ENCODE measurements at regions not wholly inside any gene's neighbourhood (a gene's known extent, or its start where the extent isn't known, plus 50 kb on each side); places are given as distances from the start of the nearest gene placed in this dataset.
"Not testable (repeated sequence)": the region's sequence is repeated elsewhere in the genome, so short reads cannot be mapped to it uniquely, and the experiment has no call there.

DNA sequence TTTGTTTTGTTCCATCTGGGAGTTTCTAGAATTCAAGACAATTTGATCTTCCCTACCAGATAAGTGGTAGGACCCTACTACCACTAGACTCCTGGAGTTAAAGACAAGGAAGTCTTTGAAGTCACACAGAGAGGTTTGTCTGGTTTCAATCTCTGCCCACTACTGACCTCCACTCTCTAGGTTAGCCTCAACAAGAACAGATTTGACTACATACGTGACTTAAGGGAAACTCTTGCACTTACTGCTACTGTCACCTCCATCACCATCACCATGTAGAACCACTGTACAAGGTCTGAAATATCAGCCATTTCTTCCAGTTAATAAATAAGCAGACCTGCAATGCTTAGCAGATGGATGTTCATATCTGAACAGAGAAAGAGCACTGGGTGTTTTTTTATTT is 148.3 kb upstream of the ARHGEF26 start:
- no peak for DNase-seq (ENCODE audit: low read depth in 2 of 2)

DNA sequence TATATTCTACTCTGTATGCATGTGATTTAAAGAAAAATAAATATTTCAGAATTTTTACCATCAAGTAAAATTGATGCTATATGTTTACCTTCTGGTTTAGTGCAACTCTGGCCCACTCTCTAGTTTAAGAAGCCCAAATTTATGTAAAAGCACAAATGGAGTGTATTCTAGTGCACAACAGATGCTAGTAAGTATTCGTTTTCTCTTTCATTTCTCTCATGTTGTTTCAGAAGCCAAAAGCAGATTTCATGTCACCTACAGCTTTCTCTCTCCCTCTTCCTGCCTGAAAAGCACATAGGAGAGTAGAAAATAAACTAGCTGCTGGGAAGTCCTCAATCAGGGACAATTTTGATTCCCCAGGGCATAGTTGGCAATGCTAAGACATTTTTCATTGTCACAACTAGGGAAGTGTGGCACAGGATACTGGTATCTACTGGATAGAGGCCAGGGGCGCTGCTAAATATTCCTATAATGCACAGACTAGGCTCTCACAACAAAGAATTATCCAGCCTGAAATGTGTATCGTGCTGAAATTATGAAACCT is 147.4 kb upstream of the ARHGEF26 start:
- DNase-seq (ENCODE audit: low read depth in 2 of 2), result no peak

GRCh38 chr3:153974614-153975013 is 146.6 kb upstream of the ARHGEF26 start:
- DNase-seq (ENCODE audit: low read depth in 2 of 2), result no peak

- DNase-seq (ENCODE audit: low read depth in 2 of 2), result no peak
Measured at GRCh38 chr3:153976891-153977554, 144.2 kb upstream of the ARHGEF26 start.

GRCh38 chr3:153978006-153978405 is 143.2 kb upstream of the ARHGEF26 start:
- DNase-seq (ENCODE audit: low read depth in 2 of 2), result no peak

- DNase-seq (ENCODE audit: low read depth in 2 of 2), result no peak
Measured at GRCh38 chr3:153979418-153980251, 141.6 kb upstream of the ARHGEF26 start.

GRCh38 chr3:153980252-153980590 is 141.0 kb upstream of the ARHGEF26 start:
- no peak for DNase-seq (ENCODE audit: low read depth in 2 of 2)

GRCh38 chr3:153997364-153997763 is 123.8 kb upstream of the ARHGEF26 start:
- DNase-seq (ENCODE audit: low read depth in 2 of 2), result not testable (repeated sequence)

DNA sequence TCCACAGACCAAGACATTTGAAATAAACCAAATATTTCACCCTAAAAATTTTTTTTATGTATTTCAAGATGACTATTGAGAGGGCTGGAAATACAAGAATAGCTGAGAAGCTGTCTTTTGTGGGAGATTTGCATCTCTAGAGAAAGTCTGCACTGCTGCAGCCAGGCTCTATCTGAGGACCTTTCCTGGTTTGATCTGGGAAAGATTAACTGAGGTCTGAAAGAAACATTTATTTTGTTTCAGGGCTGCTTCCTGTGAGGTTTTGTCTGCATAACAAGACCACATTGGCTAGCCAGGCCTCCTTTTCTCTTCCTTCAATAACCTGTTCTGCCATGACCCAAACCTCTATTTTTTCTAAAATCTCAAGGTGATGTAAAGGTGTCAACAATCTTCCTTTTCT is 117.5 kb upstream of the ARHGEF26 start:
- DNase-seq (ENCODE audit: low read depth in 2 of 2), result no peak

- DNase-seq (ENCODE audit: low read depth in 2 of 2), result no peak
Measured at GRCh38 chr3:154011036-154011435, 110.2 kb upstream of the ARHGEF26 start.

- DNase-seq (ENCODE audit: low read depth in 2 of 2), result no peak
Measured at GRCh38 chr3:154013736-154014135, 107.5 kb upstream of the ARHGEF26 start.

- no peak for DNase-seq (ENCODE audit: low read depth in 2 of 2)
Measured at GRCh38 chr3:154015307-154015706, 105.9 kb upstream of the ARHGEF26 start.

GRCh38 chr3:154018100-154018696 is 103.0 kb upstream of the ARHGEF26 start:
- peak in 1 of 2 donors; percentile 12 for DNase-seq (ENCODE audit: low read depth in 2 of 2)

- no peak for DNase-seq (ENCODE audit: low read depth in 2 of 2)
Measured at GRCh38 chr3:154022606-154023005, 98.6 kb upstream of the ARHGEF26 start.

GRCh38 chr3:154023148-154023547 is 98.0 kb upstream of the ARHGEF26 start:
- no peak for DNase-seq (ENCODE audit: low read depth in 2 of 2)

DNA sequence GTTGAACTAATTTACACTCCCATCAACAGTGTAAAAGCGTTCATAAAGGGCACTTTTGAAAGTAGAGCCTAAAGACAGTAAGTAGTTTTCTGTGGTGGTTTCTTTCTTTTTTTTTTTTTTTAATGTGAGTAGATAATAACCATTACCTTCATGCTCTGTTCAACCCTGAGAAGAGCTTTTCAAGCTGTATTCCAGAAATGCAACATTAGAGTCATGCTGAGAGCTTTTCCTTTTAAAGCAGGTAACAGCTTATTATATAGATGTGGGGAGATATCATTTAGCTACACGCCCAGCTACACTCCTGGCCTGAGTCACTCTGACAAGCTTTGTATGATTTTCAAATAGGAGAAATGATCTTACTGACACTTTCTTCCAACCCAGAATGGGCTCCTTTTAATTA is 96.2 kb upstream of the ARHGEF26 start:
- DNase-seq (ENCODE audit: low read depth in 2 of 2), result no peak

DNA sequence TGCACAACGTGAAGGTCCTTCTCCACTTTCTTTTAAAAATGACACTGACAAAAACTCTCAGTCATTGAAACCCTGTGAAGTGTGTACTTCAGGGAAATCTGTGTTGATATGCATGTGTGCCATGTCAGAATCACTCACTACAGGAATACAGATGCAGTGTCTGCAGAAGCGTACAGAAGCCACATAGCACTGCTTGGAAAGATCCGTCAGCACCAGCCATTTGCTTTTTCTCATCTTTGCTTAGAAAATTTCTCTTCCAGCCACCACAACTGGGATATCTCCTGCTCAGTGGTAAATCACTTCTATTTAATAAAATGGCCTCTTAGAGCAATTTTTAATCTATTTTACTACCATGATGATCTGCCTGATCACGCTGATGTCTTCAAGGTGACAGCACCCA is 91.3 kb upstream of the ARHGEF26 start:
- DNase-seq (ENCODE audit: low read depth in 2 of 2), result no peak

GRCh38 chr3:154034797-154035330 is 86.3 kb upstream of the ARHGEF26 start:
- DNase-seq (ENCODE audit: low read depth in 2 of 2), result no peak

GRCh38 chr3:154040283-154040682 is 80.9 kb upstream of the ARHGEF26 start:
- DNase-seq (ENCODE audit: low read depth in 2 of 2), result no peak

GRCh38 chr3:154044671-154045070 is 76.5 kb upstream of the ARHGEF26 start:
- no peak for DNase-seq (ENCODE audit: low read depth in 2 of 2)

DNA sequence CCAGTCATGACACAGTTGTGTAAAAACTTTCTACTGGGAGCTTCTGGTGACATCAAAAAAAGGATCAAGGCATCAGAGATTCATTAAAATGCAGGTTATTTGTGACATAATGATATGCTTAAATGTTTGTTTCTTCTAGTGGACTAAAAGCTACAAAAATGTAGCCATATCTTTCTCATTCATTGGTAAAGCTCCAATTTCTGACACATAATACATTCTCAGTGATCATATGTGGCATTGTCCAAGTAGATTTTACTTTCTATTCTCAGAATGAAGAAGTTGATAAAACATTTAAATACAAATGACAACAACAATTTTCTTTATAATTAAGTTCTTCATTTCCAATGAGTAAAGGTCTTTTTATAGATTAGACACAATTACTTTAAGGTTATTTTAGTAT is 71.0 kb upstream of the ARHGEF26 start:
- DNase-seq (ENCODE audit: low read depth in 2 of 2), result no peak

- no peak for DNase-seq (ENCODE audit: low read depth in 2 of 2)
Measured at GRCh38 chr3:154050766-154051165, 70.4 kb upstream of the ARHGEF26 start.
